ENCODE measurements at regions not wholly inside any gene's neighbourhood (a gene's known extent, or its start where the extent isn't known, plus 50 kb on each side); places are given as distances from the start of the nearest gene placed in this dataset.

DNA sequence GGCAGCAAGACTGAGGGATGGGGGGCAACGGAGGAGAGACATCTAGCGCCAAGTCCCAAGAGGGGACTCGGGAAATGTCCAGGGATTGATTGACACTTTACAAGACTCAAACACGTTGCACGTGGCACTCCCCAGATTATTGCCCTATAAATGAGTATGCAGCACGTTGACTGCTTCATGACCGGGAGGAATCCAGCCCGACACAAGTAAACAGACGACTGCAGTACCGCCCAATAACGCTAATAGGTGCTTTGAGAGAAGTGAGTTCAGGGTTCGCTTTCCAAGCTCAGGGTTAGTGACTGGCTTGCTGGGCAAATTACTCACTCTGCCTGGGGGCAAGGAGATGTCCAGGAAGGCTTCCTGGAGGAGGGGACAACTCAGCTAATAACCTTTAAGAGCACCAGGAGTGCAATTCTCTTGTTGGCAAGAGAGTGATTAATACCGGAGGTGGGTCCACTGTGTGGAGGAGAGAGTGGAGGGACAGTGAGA is 73.3 kb upstream of the MYL10 start:
- H3K36me3 ChIP-seq (replicated peaks): no peaks in the 10 kb centered on the region
- peaks cover 27% of the 10 kb centered on the region for H3K27me3 ChIP-seq (replicated peaks)
- in situ Hi-C loops (cut with HindIII; ENCODE audit: low pct_ligation_motif_present, low sequenced_read_pairs): no loop called here
- no peak overlapping the region for H3K4me3 ChIP-seq (ENCODE audit: low read depth, low read length)
- no peak overlapping the region for H3K27ac ChIP-seq
- no peak for DNase-seq
- TF ChIP-seq, protein P1, sequence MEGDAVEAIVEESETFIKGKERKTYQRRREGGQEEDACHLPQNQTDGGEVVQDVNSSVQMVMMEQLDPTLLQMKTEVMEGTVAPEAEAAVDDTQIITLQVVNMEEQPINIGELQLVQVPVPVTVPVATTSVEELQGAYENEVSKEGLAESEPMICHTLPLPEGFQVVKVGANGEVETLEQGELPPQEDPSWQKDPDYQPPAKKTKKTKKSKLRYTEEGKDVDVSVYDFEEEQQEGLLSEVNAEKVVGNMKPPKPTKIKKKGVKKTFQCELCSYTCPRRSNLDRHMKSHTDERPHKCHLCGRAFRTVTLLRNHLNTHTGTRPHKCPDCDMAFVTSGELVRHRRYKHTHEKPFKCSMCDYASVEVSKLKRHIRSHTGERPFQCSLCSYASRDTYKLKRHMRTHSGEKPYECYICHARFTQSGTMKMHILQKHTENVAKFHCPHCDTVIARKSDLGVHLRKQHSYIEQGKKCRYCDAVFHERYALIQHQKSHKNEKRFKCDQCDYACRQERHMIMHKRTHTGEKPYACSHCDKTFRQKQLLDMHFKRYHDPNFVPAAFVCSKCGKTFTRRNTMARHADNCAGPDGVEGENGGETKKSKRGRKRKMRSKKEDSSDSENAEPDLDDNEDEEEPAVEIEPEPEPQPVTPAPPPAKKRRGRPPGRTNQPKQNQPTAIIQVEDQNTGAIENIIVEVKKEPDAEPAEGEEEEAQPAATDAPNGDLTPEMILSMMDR (IDR thresholded peaks at IDR 0.05; ENCODE audit: low read depth, low read length, missing control alignments): no peak

GRCh38 chr7:101705331-101705730 is 76.2 kb upstream of the MYL10 start:
- no peak for DNase-seq
- TF ChIP-seq, protein P1 (IDR thresholded peaks at IDR 0.05; ENCODE audit: low read depth, low read length, missing control alignments): no peak
- no peak overlapping the region for H3K27ac ChIP-seq
- in situ Hi-C loops (cut with HindIII; ENCODE audit: low pct_ligation_motif_present, low sequenced_read_pairs): no loop called here
- no peak overlapping the region for H3K4me3 ChIP-seq (ENCODE audit: low read depth, low read length)
- peaks cover 18% of the 10 kb centered on the region for H3K27me3 ChIP-seq (replicated peaks)
- H3K36me3 ChIP-seq (replicated peaks): no peaks in the 10 kb centered on the region

GRCh38 chr7:101707587-101707986 is 78.5 kb upstream of the MYL10 start:
- DNase-seq: no peak
- Histone ChIP-seq H3K27me3 (replicated peaks) (peaks cover 12% of the 10 kb centered on the region), H3K36me3 (replicated peaks) (no peaks in the 10 kb centered on the region), H3K27ac (no peak overlapping the region), H3K4me3 (ENCODE audit: low read depth, low read length) (no peak overlapping the region)
- in situ Hi-C loops (cut with HindIII; ENCODE audit: low pct_ligation_motif_present, low sequenced_read_pairs): no loop called here
- TF ChIP-seq, protein P1 (IDR thresholded peaks at IDR 0.05; ENCODE audit: low read depth, low read length, missing control alignments): no peak

GRCh38 chr7:101708223-101708622 is 79.1 kb upstream of the MYL10 start:
- Histone ChIP-seq H3K36me3 (replicated peaks) (no peaks in the 10 kb centered on the region), H3K4me3 (ENCODE audit: low read depth, low read length) (no peak overlapping the region), H3K27ac (no peak overlapping the region), H3K27me3 (replicated peaks) (peaks cover 12% of the 10 kb centered on the region)
- no peak for DNase-seq
- in situ Hi-C loops (cut with HindIII; ENCODE audit: low pct_ligation_motif_present, low sequenced_read_pairs): no loop called here
- TF ChIP-seq, protein P1 (IDR thresholded peaks at IDR 0.05; ENCODE audit: low read depth, low read length, missing control alignments): no peak

GRCh38 chr7:101712652-101713051 is 83.6 kb upstream of the MYL10 start:
- no peaks in the 10 kb centered on the region for H3K27me3 ChIP-seq (replicated peaks)
- in situ Hi-C loops (cut with HindIII; ENCODE audit: low pct_ligation_motif_present, low sequenced_read_pairs): no loop called here
- DNase-seq: no peak
- H3K4me3 ChIP-seq (ENCODE audit: low read depth, low read length): no peak overlapping the region
- H3K27ac ChIP-seq: no peak overlapping the region
- TF ChIP-seq, protein P1 (IDR thresholded peaks at IDR 0.05; ENCODE audit: low read depth, low read length, missing control alignments): no peak
- H3K36me3 ChIP-seq (replicated peaks): no peaks in the 10 kb centered on the region

- in situ Hi-C loops (cut with HindIII; ENCODE audit: low pct_ligation_motif_present, low sequenced_read_pairs): no loop called here
- no peaks in the 10 kb centered on the region for H3K27me3 ChIP-seq (replicated peaks)
- TF ChIP-seq, protein P1 (IDR thresholded peaks at IDR 0.05; ENCODE audit: low read depth, low read length, missing control alignments): no peak
- H3K36me3 ChIP-seq (replicated peaks): no peaks in the 10 kb centered on the region
- no peak overlapping the region for H3K27ac ChIP-seq
- no peak overlapping the region for H3K4me3 ChIP-seq (ENCODE audit: low read depth, low read length)
- no peak for DNase-seq
Observed at GRCh38 chr7:101714097-101714496, 85.0 kb upstream of the MYL10 start.
